Lower lobe of right lung (tissue), 2 donors: ENCODE measurements at regions not wholly inside any gene's neighbourhood (a gene's known extent, or its start where the extent isn't known, plus 50 kb on each side); places are given as distances from the start of the nearest gene placed in this dataset.

ENCODE experiments used
- ATAC-seq, 2 donors: fragments of 200-7000 bp; cut with Tn5 transposase; one replicate each; pipeline ENCODE4 v1.9.1; 2020 to 2022; ENCODE audit warnings: mild to moderate bottlenecking in 2 of 2, moderate library complexity in 2 of 2
- DNase-seq: peaks from one replicate; pipeline ENCODE4 v3.0.0-alpha.2; 2020
- H3K27ac ChIP-seq: fragments of 200-600 bp; one replicate; pipeline ENCODE4 v1.8.0; 2022
- H3K27me3 ChIP-seq: fragments of 200-600 bp; one replicate; pipeline ENCODE4 v1.8.0; 2022; ENCODE audit warnings: low read depth
- H3K36me3 ChIP-seq: fragments of 200-600 bp; one replicate; pipeline ENCODE4 v1.8.0; 2022; ENCODE audit warnings: mild to moderate bottlenecking
- H3K4me1 ChIP-seq: fragments of 200-600 bp; one replicate; pipeline ENCODE4 v1.8.0; 2022
- H3K4me3 ChIP-seq: fragments of 200-600 bp; one replicate; pipeline ENCODE4 v1.8.0; 2022; ENCODE audit warnings: mild to moderate bottlenecking
- H3K9me3 ChIP-seq: fragments of 200-600 bp; one replicate; pipeline ENCODE4 v1.8.0; 2022
- intact Hi-C: fragments of 100-400 bp; cut with DNase I; formaldehyde crosslinking; loops from one replicate; pipeline ENCODE4 v1.11.0; 2022
- TF ChIP-seq, protein P1 (sequence below): fragments of 200-600 bp; IDR thresholded peaks from one replicate; pipeline ENCODE4 v1.8.0; 2022; ENCODE audit warnings: antibody characterized with exemption, mild to moderate bottlenecking
- donor health status: DM: no; HTN: yes; CAD: no; lungs with severe emphysema.

DNA sequence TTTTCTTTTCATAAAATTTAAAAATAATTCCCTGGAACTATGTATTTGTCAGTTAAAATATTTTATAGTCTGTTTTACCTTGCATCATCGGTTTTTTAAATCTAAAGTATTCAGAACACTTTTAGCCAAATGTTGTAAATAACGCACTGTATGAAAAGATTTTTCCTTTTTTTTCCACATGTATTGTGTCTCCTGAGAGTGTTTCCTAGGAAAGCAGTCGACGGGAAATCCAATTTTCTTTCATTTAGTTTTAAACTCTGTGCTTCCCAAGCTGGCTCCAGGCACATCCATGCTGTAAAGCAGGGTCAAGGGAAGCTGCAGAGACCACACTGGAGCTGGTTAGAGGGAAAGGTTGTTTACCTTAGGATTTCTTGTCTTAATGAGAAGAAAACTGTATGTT lies 1724.3 kb upstream of the TENM3 start:
- Histone ChIP-seq H3K4me3 (no peak overlapping the region), H3K4me1 (no peaks in the 10 kb centered on the region), H3K36me3 (no peaks in the 10 kb centered on the region), H3K27ac (no peak overlapping the region), H3K27me3 (no peaks in the 10 kb centered on the region), H3K9me3 (no peaks in the 10 kb centered on the region)
- ATAC-seq (no peak), DNase-seq (no peak)
- TF ChIP-seq, protein P1, sequence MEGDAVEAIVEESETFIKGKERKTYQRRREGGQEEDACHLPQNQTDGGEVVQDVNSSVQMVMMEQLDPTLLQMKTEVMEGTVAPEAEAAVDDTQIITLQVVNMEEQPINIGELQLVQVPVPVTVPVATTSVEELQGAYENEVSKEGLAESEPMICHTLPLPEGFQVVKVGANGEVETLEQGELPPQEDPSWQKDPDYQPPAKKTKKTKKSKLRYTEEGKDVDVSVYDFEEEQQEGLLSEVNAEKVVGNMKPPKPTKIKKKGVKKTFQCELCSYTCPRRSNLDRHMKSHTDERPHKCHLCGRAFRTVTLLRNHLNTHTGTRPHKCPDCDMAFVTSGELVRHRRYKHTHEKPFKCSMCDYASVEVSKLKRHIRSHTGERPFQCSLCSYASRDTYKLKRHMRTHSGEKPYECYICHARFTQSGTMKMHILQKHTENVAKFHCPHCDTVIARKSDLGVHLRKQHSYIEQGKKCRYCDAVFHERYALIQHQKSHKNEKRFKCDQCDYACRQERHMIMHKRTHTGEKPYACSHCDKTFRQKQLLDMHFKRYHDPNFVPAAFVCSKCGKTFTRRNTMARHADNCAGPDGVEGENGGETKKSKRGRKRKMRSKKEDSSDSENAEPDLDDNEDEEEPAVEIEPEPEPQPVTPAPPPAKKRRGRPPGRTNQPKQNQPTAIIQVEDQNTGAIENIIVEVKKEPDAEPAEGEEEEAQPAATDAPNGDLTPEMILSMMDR: no peak
- intact Hi-C loops: no loop called here

DNA sequence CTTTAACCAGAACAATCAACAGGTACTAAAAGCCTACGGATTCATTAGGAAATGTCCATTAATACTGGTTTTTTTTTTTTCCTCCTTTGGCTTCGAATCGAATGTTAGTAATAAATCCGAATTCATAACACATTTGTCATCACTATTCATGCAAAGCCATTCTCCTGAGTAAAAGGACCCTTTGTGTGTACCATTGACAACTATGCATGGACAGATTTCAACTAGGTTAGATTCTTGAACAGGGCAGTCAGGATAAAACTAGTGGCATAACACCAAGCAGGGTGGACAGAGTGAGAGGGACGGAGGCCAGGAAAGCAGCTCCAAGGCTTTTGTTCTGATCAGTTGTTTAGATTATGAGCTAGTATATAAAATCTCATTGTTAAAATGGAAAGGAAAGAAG lies 1722.0 kb upstream of the TENM3 start:
- Histone ChIP-seq H3K9me3 (no peaks in the 10 kb centered on the region), H3K4me3 (no peak overlapping the region), H3K36me3 (no peaks in the 10 kb centered on the region), H3K27ac (no peak overlapping the region), H3K27me3 (no peaks in the 10 kb centered on the region), H3K4me1 (no peaks in the 10 kb centered on the region)
- TF ChIP-seq, protein P1: no peak
- DNase-seq: no peak
- ATAC-seq: no peak
- intact Hi-C loops: no loop called here

DNA sequence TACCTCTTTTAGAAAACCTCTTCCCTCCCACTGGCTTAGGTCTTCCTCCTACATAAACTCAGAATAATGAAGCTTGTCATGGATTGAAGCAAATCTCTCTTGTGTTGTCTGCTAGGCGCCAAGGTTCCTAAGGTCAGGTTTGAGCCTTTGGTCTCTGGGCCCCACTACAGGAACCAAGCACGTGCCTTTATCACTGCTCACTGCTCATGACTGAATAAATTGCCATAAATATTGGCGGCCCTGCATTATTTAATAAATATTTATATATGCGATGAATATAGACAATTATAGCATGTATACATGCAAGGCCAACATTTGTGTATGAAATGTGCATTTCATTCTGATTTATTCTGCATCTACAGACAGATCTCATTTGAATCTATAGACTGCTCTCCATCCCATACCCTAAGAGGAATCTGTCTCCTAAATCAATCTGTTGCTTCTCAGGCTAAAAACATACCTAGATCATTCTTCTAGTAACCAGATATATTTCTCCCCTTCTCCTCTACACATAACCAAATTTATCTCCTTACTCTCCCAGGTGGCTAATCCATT lies 1717.6 kb upstream of the TENM3 start:
- Histone ChIP-seq H3K4me1 (no peaks in the 10 kb centered on the region), H3K9me3 (no peaks in the 10 kb centered on the region), H3K27me3 (no peaks in the 10 kb centered on the region), H3K36me3 (no peaks in the 10 kb centered on the region), H3K4me3 (no peak overlapping the region), H3K27ac (no peak overlapping the region)
- ATAC-seq: no peak
- TF ChIP-seq, protein P1: no peak
- intact Hi-C loops: no loop called here
- no peak for DNase-seq

DNA sequence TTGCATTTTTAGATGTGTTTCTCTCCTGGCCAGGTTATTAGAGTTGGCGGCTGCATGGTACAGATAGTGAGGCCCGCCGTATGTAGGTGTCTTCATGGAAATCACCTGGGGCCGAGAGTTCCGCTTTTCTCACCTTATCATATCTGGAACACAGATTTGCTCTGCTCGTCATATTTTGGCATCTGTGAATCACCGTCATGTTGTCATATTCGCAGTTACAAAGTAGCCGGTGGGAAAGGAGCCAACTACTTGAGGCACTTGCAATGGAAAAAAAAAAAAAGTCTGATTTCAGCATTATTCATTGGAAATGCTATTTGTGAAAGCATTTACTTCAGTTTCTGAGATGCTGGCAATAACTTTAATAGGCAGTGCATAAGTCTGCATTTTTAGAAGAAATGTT lies 1715.2 kb upstream of the TENM3 start:
- Histone ChIP-seq H3K27ac (no peak overlapping the region), H3K9me3 (no peaks in the 10 kb centered on the region), H3K4me3 (no peak overlapping the region), H3K27me3 (no peaks in the 10 kb centered on the region), H3K36me3 (no peaks in the 10 kb centered on the region), H3K4me1 (no peaks in the 10 kb centered on the region)
- TF ChIP-seq, protein P1: no peak
- no peak for DNase-seq
- intact Hi-C loops: no loop called here
- ATAC-seq: no peak

DNA sequence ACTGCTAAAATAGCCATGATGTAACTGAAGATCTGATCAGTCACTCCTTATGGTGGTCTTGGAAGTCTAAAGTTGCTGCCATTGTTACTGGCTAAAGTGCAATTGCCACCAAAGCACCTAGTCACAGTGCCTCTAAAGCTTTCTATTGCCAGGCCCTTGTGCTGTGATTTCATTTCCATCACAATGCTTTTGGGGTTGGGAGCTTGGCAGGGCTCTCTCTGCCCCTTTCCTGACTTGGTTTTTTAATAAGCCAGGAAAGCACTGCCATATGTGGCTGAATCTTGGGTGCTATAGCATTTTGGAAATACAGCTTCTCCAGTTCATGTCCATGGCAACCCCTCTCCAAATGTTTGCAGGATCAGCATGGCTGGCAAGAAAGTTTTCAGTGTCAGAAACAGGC lies 1712.4 kb upstream of the TENM3 start:
- Histone ChIP-seq H3K4me3 (no peak overlapping the region), H3K27ac (no peak overlapping the region), H3K36me3 (no peaks in the 10 kb centered on the region), H3K27me3 (no peaks in the 10 kb centered on the region), H3K4me1 (no peaks in the 10 kb centered on the region), H3K9me3 (no peaks in the 10 kb centered on the region)
- ATAC-seq: no peak
- intact Hi-C loops: no loop called here
- TF ChIP-seq, protein P1: no peak
- no peak for DNase-seq

DNA sequence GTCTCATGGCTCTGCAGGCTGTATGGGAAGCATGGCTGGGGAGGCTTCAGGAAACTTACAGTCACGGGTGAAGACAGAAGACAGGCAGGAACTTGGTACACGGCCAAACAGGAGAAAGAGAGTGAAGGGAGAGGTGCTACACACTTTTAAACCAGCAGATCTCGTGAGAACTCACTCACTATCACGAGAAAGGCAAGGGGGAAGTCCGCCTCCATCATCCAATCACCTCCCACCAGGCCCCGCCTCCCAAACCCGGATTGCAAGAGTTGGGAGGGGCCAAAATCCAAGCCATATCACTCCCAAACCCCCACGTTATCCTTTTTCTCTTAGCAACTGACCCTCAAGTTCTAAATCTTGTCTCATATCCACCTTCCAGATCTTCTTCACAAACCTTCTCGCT lies 1710.5 kb upstream of the TENM3 start:
- Histone ChIP-seq H3K27ac (no peak overlapping the region), H3K4me1 (no peaks in the 10 kb centered on the region), H3K27me3 (no peaks in the 10 kb centered on the region), H3K4me3 (no peak overlapping the region), H3K36me3 (no peaks in the 10 kb centered on the region), H3K9me3 (no peaks in the 10 kb centered on the region)
- no peak for ATAC-seq
- no peak for DNase-seq
- TF ChIP-seq, protein P1: no peak
- intact Hi-C loops: no loop called here
